ENCODE measurements at regions not wholly inside any gene's neighbourhood (a gene's known extent, or its start where the extent isn't known, plus 50 kb on each side); places are given as distances from the start of the nearest gene placed in this dataset.

- ATAC-seq (no peak), DNase-seq (ENCODE audit: low spot score) (no peak)
- POLR2A ChIA-PET, result no interaction called here
Observed at GRCh38 chr2:107730898-107731297, 95.8 kb upstream of the RGPD4 start.

GRCh38 chr2:107731435-107731834 is 95.3 kb upstream of the RGPD4 start:
- Mint-ChIP-seq H3K9me3 (peaks cover 5% of the 10 kb centered on the region; the same call in 1 of the 2 replicates), H3K27me3 (ENCODE audit: low read depth) (no peaks in the 10 kb centered on the region), H3K36me3 (no peaks in the 10 kb centered on the region), H3K4me1 (peaks cover 8% of the 10 kb centered on the region), H3K27ac (no peak overlapping the region), H3K4me3 (no peak overlapping the region)
- ChIA-PET POLR2A (no interaction called here), CTCF (no interaction called here)
- no peak for TF ChIP-seq ZNF532 (CRISPR knock-in tag; IDR thresholded peaks at IDR 0.05; ENCODE audit: borderline replicate concordance)
- no peak for TF ChIP-seq ETV6 (CRISPR knock-in tag; IDR thresholded peaks at IDR 0.05)
- TF ChIP-seq, protein P1, sequence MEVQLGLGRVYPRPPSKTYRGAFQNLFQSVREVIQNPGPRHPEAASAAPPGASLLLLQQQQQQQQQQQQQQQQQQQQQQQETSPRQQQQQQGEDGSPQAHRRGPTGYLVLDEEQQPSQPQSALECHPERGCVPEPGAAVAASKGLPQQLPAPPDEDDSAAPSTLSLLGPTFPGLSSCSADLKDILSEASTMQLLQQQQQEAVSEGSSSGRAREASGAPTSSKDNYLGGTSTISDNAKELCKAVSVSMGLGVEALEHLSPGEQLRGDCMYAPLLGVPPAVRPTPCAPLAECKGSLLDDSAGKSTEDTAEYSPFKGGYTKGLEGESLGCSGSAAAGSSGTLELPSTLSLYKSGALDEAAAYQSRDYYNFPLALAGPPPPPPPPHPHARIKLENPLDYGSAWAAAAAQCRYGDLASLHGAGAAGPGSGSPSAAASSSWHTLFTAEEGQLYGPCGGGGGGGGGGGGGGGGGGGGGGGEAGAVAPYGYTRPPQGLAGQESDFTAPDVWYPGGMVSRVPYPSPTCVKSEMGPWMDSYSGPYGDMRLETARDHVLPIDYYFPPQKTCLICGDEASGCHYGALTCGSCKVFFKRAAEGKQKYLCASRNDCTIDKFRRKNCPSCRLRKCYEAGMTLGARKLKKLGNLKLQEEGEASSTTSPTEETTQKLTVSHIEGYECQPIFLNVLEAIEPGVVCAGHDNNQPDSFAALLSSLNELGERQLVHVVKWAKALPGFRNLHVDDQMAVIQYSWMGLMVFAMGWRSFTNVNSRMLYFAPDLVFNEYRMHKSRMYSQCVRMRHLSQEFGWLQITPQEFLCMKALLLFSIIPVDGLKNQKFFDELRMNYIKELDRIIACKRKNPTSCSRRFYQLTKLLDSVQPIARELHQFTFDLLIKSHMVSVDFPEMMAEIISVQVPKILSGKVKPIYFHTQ (CRISPR knock-in tag; IDR thresholded peaks at IDR 0.05), result no peak
- no peak for TF ChIP-seq ZNF396 (CRISPR knock-in tag; IDR thresholded peaks at IDR 0.05; ENCODE audit: borderline replicate concordance)
- TF ChIP-seq, protein P2, sequence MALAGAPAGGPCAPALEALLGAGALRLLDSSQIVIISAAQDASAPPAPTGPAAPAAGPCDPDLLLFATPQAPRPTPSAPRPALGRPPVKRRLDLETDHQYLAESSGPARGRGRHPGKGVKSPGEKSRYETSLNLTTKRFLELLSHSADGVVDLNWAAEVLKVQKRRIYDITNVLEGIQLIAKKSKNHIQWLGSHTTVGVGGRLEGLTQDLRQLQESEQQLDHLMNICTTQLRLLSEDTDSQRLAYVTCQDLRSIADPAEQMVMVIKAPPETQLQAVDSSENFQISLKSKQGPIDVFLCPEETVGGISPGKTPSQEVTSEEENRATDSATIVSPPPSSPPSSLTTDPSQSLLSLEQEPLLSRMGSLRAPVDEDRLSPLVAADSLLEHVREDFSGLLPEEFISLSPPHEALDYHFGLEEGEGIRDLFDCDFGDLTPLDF (CRISPR knock-in tag; IDR thresholded peaks at IDR 0.05), result no peak
- TF ChIP-seq ZBTB21 (CRISPR knock-in tag; IDR thresholded peaks at IDR 0.05; ENCODE audit: borderline replicate concordance), result no peak
- no peak for TF ChIP-seq USF1 (CRISPR knock-in tag; IDR thresholded peaks at IDR 0.05)
- no peak for TF ChIP-seq ZNF425 (CRISPR knock-in tag; conservative IDR thresholded peaks at IDR 0.05)
- TF ChIP-seq ZNF671 (CRISPR knock-in tag; IDR thresholded peaks at IDR 0.05), result no peak
- no peak for TF ChIP-seq AFF4 (CRISPR knock-in tag; IDR thresholded peaks at IDR 0.05; ENCODE audit: borderline replicate concordance)
- TF ChIP-seq NFYB (CRISPR knock-in tag; conservative IDR thresholded peaks at IDR 0.05; ENCODE audit: low read depth), result no peak
- TF ChIP-seq, protein P3, sequence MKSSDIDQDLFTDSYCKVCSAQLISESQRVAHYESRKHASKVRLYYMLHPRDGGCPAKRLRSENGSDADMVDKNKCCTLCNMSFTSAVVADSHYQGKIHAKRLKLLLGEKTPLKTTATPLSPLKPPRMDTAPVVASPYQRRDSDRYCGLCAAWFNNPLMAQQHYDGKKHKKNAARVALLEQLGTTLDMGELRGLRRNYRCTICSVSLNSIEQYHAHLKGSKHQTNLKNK (CRISPR knock-in tag; IDR thresholded peaks at IDR 0.05), result no peak
- TF ChIP-seq GTF2I (CRISPR knock-in tag; conservative IDR thresholded peaks at IDR 0.05), result no peak
- TF ChIP-seq EMX1 (CRISPR knock-in tag; IDR thresholded peaks at IDR 0.05), result no peak
- no peak for TF ChIP-seq TP53 (CRISPR knock-in tag; IDR thresholded peaks at IDR 0.05)
- ATAC-seq (no peak), DNase-seq (ENCODE audit: low spot score) (no peak)

More at GRCh38 chr2:107730898-107731297, 95.8 kb upstream of the RGPD4 start:
- H3K4me3 Mint-ChIP-seq, result no peak overlapping the region
- peaks cover 6% of the 10 kb centered on the region for H3K9me3 Mint-ChIP-seq
- CTCF ChIA-PET, result no interaction called here
- no peaks in the 10 kb centered on the region for H3K36me3 Mint-ChIP-seq
- peaks cover 7% of the 10 kb centered on the region for H3K4me1 Mint-ChIP-seq
- no peak for TF ChIP-seq FOXJ3 (CRISPR knock-in tag; IDR thresholded peaks at IDR 0.05; ENCODE audit: borderline replicate concordance)
- H3K27ac Mint-ChIP-seq, result no peak overlapping the region
- no peaks in the 10 kb centered on the region for H3K27me3 Mint-ChIP-seq (ENCODE audit: low read depth)
